Hepatocyte (in vitro differentiated cells): ENCODE measurements at regions not wholly inside any gene's neighbourhood (a gene's known extent, or its start where the extent isn't known, plus 50 kb on each side); places are given as distances from the start of the nearest gene placed in this dataset.

Experiments
- CTCF ChIP-seq: fragments of 200-600 bp; sonication (generic); IDR thresholded peaks from 2 replicates; pipeline ENCODE4 v1.5.1; 2016; ENCODE audit warnings: antibody characterized with exemption, mild to moderate bottlenecking; ENCODE audit not compliant: poor library complexity
- EZH2 ChIP-seq: fragments of 200-600 bp; sonication (generic); IDR thresholded peaks from 2 replicates; pipeline ENCODE4 v1.6.1; 2016; ENCODE audit warnings: antibody characterized with exemption, mild to moderate bottlenecking, borderline replicate concordance
- EZH2phosphoT487 ChIP-seq: fragments of 200-600 bp; sonication (generic); IDR thresholded peaks from one replicate; pipeline ENCODE4 v1.6.1; 2018; ENCODE audit warnings: antibody characterized with exemption, mild to moderate bottlenecking, low read depth, moderate library complexity; ENCODE audit not compliant: unreplicated experiment, severe bottlenecking

- TF ChIP-seq CTCF (no peak), EZH2phosphoT487 (no peak), EZH2 (no peak)
Measured at GRCh38 chr19:29422047-29422446, 103.7 kb upstream of the VSTM2B start.
